Activated CD8-positive, alpha-beta memory T cell treated with anti-CD3 and anti-CD28 coated beads for 36 hours (primary cell): ENCODE measurements at regions not wholly inside any gene's neighbourhood (a gene's known extent, or its start where the extent isn't known, plus 50 kb on each side); places are given as distances from the start of the nearest gene placed in this dataset.
"Not testable (repeated sequence)": the region's sequence is repeated elsewhere in the genome, so short reads cannot be mapped to it uniquely, and the experiment has no call there.

ENCODE experiments used
- CTCF ChIA-PET: fragments of 350-600 bp; sonication (Branson Sonifier 250); formaldehyde crosslinking; loops from one replicate; lab custom pipeline; 2021; ENCODE audit warnings: antibody characterized with exemption; lab: Charles Lee
- POLR2A ChIA-PET: fragments of 350-600 bp; sonication (Branson Sonifier 250); formaldehyde crosslinking; loops from one replicate; lab custom pipeline; 2021; ENCODE audit warnings: antibody characterized with exemption; lab: Charles Lee

GRCh38 chr6:81633391-81633790, 119.1 kb downstream of the TENT5A start:
- POLR2A ChIA-PET: no interaction called here
- CTCF ChIA-PET: no interaction called here

- ChIA-PET CTCF (no interaction called here), POLR2A (no interaction called here)
These were observed 121.8 kb downstream of the TENT5A start for GRCh38 chr6:81630719-81631118.

GRCh38 chr6:81625216-81625615, 127.3 kb downstream of the TENT5A start:
- POLR2A ChIA-PET: no interaction called here
- CTCF ChIA-PET: no interaction called here

- CTCF ChIA-PET: no interaction called here
- POLR2A ChIA-PET: no interaction called here
These were observed 128.0 kb downstream of the TENT5A start for GRCh38 chr6:81624453-81624852.

- CTCF ChIA-PET: no interaction called here
- POLR2A ChIA-PET: no interaction called here
These were observed 129.2 kb downstream of the TENT5A start for GRCh38 chr6:81623106-81623759.

- ChIA-PET POLR2A (no interaction called here), CTCF (no interaction called here)
These were observed 130.6 kb downstream of the TENT5A start for GRCh38 chr6:81621816-81622395.

GRCh38 chr6:81614292-81614691, 138.2 kb downstream of the TENT5A start:
- POLR2A ChIA-PET: no interaction called here
- CTCF ChIA-PET: no interaction called here

GRCh38 chr6:81613606-81614005, 138.9 kb downstream of the TENT5A start:
- POLR2A ChIA-PET: no interaction called here

GRCh38 chr6:81612136-81612535, 140.3 kb downstream of the TENT5A start:
- ChIA-PET POLR2A (no interaction called here), CTCF (no interaction called here)

More at GRCh38 chr6:81613606-81614005, 138.9 kb downstream of the TENT5A start:
- CTCF ChIA-PET: no interaction called here

- CTCF ChIA-PET: no interaction called here
- POLR2A ChIA-PET: no interaction called here
These were observed 142.7 kb downstream of the TENT5A start for GRCh38 chr6:81609736-81610135.

GRCh38 chr6:81608776-81609175, 143.7 kb downstream of the TENT5A start:
- POLR2A ChIA-PET: no interaction called here
- CTCF ChIA-PET: no interaction called here

GRCh38 chr6:81606965-81607381, 145.5 kb downstream of the TENT5A start:
- POLR2A ChIA-PET: no interaction called here
- CTCF ChIA-PET: no interaction called here

GRCh38 chr6:81605526-81605925, 147.0 kb downstream of the TENT5A start:
- ChIA-PET POLR2A (no interaction called here), CTCF (no interaction called here)

- ChIA-PET POLR2A (no interaction called here), CTCF (no interaction called here)
These were observed 150.6 kb downstream of the TENT5A start for GRCh38 chr6:81601918-81602317.

GRCh38 chr6:81600488-81600887, 152.0 kb downstream of the TENT5A start:
- CTCF ChIA-PET, POLR2A ChIA-PET: not testable (repeated sequence)

- CTCF ChIA-PET: no interaction called here
- POLR2A ChIA-PET: no interaction called here
These were observed 158.0 kb downstream of the TENT5A start for GRCh38 chr6:81594501-81594900.

- ChIA-PET POLR2A (no interaction called here), CTCF (no interaction called here)
These were observed 162.2 kb downstream of the TENT5A start for GRCh38 chr6:81590314-81590691.

- ChIA-PET CTCF (no interaction called here), POLR2A (no interaction called here)
These were observed 162.8 kb downstream of the TENT5A start for GRCh38 chr6:81589465-81590313.

- POLR2A ChIA-PET, CTCF ChIA-PET: not testable (repeated sequence)
These were observed 166.8 kb downstream of the TENT5A start for GRCh38 chr6:81585686-81586085.

GRCh38 chr6:81584156-81584555, 168.3 kb downstream of the TENT5A start:
- POLR2A ChIA-PET, CTCF ChIA-PET: not testable (repeated sequence)

- ChIA-PET CTCF (no interaction called here), POLR2A (no interaction called here)
These were observed 177.0 kb downstream of the TENT5A start for GRCh38 chr6:81575442-81575841.
